Activated naive CD4-positive, alpha-beta T cell treated with anti-CD3 and anti-CD28 coated beads for 36 hours (primary cell): ENCODE measurements at regions not wholly inside any gene's neighbourhood (a gene's known extent, or its start where the extent isn't known, plus 50 kb on each side); places are given as distances from the start of the nearest gene placed in this dataset.

ENCODE experiments used
- CTCF ChIA-PET: fragments of 350-600 bp; sonication (Branson Sonifier 250); formaldehyde crosslinking; loops from one replicate; lab custom pipeline; 2021; ENCODE audit warnings: antibody characterized with exemption; lab: Charles Lee
- DNase-seq: peaks from one replicate; pipeline ENCODE4 v3.0.0-alpha.2; 2020
- H3K27ac Mint-ChIP-seq: one replicate; pipeline ENCODE4 v1.8.0; 2021; ENCODE audit warnings: mild to moderate bottlenecking, mixed read lengths
- H3K27me3 Mint-ChIP-seq: one replicate; pipeline ENCODE4 v1.8.0; 2021; ENCODE audit warnings: low read depth, mixed read lengths
- H3K36me3 Mint-ChIP-seq: one replicate; pipeline ENCODE4 v1.8.0; 2021; ENCODE audit warnings: low read depth, mixed read lengths
- H3K4me1 Mint-ChIP-seq: one replicate; pipeline ENCODE4 v1.8.0; 2021; ENCODE audit warnings: low read depth, mixed read lengths
- H3K4me3 Mint-ChIP-seq: one replicate; pipeline ENCODE4 v1.8.0; 2021; ENCODE audit warnings: mild to moderate bottlenecking, moderate library complexity, mixed read lengths
- H3K9me3 Mint-ChIP-seq: one replicate; pipeline ENCODE4 v1.8.0; 2021; ENCODE audit warnings: mixed read lengths
- intact Hi-C: fragments of 100-400 bp; cut with micrococcal nuclease; formaldehyde crosslinking; loops from one replicate; pipeline ENCODE4 v1.15.1; 2023

- CTCF ChIA-PET, result no interaction called here
Observed at GRCh38 chr3:118578559-118578958, 456.1 kb downstream of the IGSF11 start.

GRCh38 chr3:118587037-118587741 is 447.5 kb downstream of the IGSF11 start:
- H3K4me3 Mint-ChIP-seq, result no peak overlapping the region
- H3K36me3 Mint-ChIP-seq, result no peaks in the 10 kb centered on the region
- H3K4me1 Mint-ChIP-seq, result no peaks in the 10 kb centered on the region
- DNase-seq, result no peak
- H3K27ac Mint-ChIP-seq, result no peak overlapping the region
- intact Hi-C loops, result no loop called here
- no peaks in the 10 kb centered on the region for H3K9me3 Mint-ChIP-seq
- H3K27me3 Mint-ChIP-seq, result no peaks in the 10 kb centered on the region
- CTCF ChIA-PET, result no interaction called here

More at GRCh38 chr3:118578559-118578958, 456.1 kb downstream of the IGSF11 start:
- no peaks in the 10 kb centered on the region for H3K36me3 Mint-ChIP-seq
- no peak for DNase-seq
- H3K27me3 Mint-ChIP-seq, result no peaks in the 10 kb centered on the region
- H3K4me1 Mint-ChIP-seq, result no peaks in the 10 kb centered on the region
- no peak overlapping the region for H3K27ac Mint-ChIP-seq
- H3K9me3 Mint-ChIP-seq, result no peaks in the 10 kb centered on the region
- H3K4me3 Mint-ChIP-seq, result no peak overlapping the region
- intact Hi-C loops, result no loop called here

- Mint-ChIP-seq H3K4me1 (no peaks in the 10 kb centered on the region), H3K36me3 (no peaks in the 10 kb centered on the region)
Observed at GRCh38 chr3:118587847-118588246, 446.8 kb downstream of the IGSF11 start.

GRCh38 chr3:118593277-118593670 is 441.4 kb downstream of the IGSF11 start:
- Mint-ChIP-seq H3K36me3 (no peaks in the 10 kb centered on the region), H3K4me3 (no peak overlapping the region), H3K9me3 (peaks cover 8% of the 10 kb centered on the region), H3K4me1 (no peaks in the 10 kb centered on the region), H3K27me3 (no peaks in the 10 kb centered on the region), H3K27ac (no peak overlapping the region)
- CTCF ChIA-PET, result no interaction called here
- intact Hi-C loops, result no loop called here
- no peak for DNase-seq

More at GRCh38 chr3:118587847-118588246, 446.8 kb downstream of the IGSF11 start:
- CTCF ChIA-PET, result no interaction called here
- DNase-seq, result no peak
- Mint-ChIP-seq H3K27ac (no peak overlapping the region), H3K9me3 (peaks cover 2% of the 10 kb centered on the region), H3K4me3 (no peak overlapping the region), H3K27me3 (no peaks in the 10 kb centered on the region)
- intact Hi-C loops, result no loop called here

- intact Hi-C loops, result no loop called here
- no peaks in the 10 kb centered on the region for H3K36me3 Mint-ChIP-seq
- no peak overlapping the region for H3K27ac Mint-ChIP-seq
- no peak for DNase-seq
- H3K9me3 Mint-ChIP-seq, result peaks cover 8% of the 10 kb centered on the region
- no peaks in the 10 kb centered on the region for H3K27me3 Mint-ChIP-seq
- H3K4me3 Mint-ChIP-seq, result no peak overlapping the region
- no peaks in the 10 kb centered on the region for H3K4me1 Mint-ChIP-seq
- CTCF ChIA-PET, result no interaction called here
Observed at GRCh38 chr3:118597184-118597583, 437.5 kb downstream of the IGSF11 start.

GRCh38 chr3:118607915-118608820 is 426.5 kb downstream of the IGSF11 start:
- H3K36me3 Mint-ChIP-seq, result no peaks in the 10 kb centered on the region
- CTCF ChIA-PET, result interaction anchor here (0.6 to 0.7 kb wide), 2 partner anchors 25 to 640 kb away, joined by 3 to 4 read pairs; no protein-coding TSS in a partner anchor
- no peak for DNase-seq
- peaks cover 5% of the 10 kb centered on the region for H3K9me3 Mint-ChIP-seq
- H3K4me1 Mint-ChIP-seq, result no peaks in the 10 kb centered on the region
- peaks cover 6% of the 10 kb centered on the region for H3K27me3 Mint-ChIP-seq
- intact Hi-C loops, result no loop called here
- H3K27ac Mint-ChIP-seq, result no peak overlapping the region
- no peak overlapping the region for H3K4me3 Mint-ChIP-seq

- no peaks in the 10 kb centered on the region for H3K9me3 Mint-ChIP-seq
- peaks cover 3% of the 10 kb centered on the region for H3K27me3 Mint-ChIP-seq
- no peaks in the 10 kb centered on the region for H3K4me1 Mint-ChIP-seq
- no peak overlapping the region for H3K27ac Mint-ChIP-seq
- H3K36me3 Mint-ChIP-seq, result no peaks in the 10 kb centered on the region
- DNase-seq, result no peak
- H3K4me3 Mint-ChIP-seq, result no peak overlapping the region
- intact Hi-C loops, result no loop called here
- CTCF ChIA-PET, result no interaction called here
Observed at GRCh38 chr3:118618247-118619040, 416.2 kb downstream of the IGSF11 start.

GRCh38 chr3:118626453-118626852 is 408.2 kb downstream of the IGSF11 start:
- no peak for DNase-seq
- peaks cover 1% of the 10 kb centered on the region for H3K9me3 Mint-ChIP-seq
- no peak overlapping the region for H3K27ac Mint-ChIP-seq
- H3K27me3 Mint-ChIP-seq, result peaks cover 4% of the 10 kb centered on the region
- CTCF ChIA-PET, result interaction anchor here (0.7 to 1.3 kb wide), 2 partner anchors 8 to 15 kb away, joined by 3 read pairs; no protein-coding TSS in a partner anchor
- no peaks in the 10 kb centered on the region for H3K4me1 Mint-ChIP-seq
- no peaks in the 10 kb centered on the region for H3K36me3 Mint-ChIP-seq
- H3K4me3 Mint-ChIP-seq, result no peak overlapping the region
- intact Hi-C loops, result loop anchor here (5.0 kb wide), 1 partner anchor 1854 kb away; no protein-coding TSS in a partner anchor

GRCh38 chr3:118628704-118629341 is 405.8 kb downstream of the IGSF11 start:
- no peak overlapping the region for H3K27ac Mint-ChIP-seq
- H3K36me3 Mint-ChIP-seq, result no peaks in the 10 kb centered on the region
- no peak overlapping the region for H3K4me3 Mint-ChIP-seq
- H3K27me3 Mint-ChIP-seq, result no peaks in the 10 kb centered on the region
- no peaks in the 10 kb centered on the region for H3K4me1 Mint-ChIP-seq
- H3K9me3 Mint-ChIP-seq, result peaks cover 1% of the 10 kb centered on the region
- DNase-seq, result peak; percentile 38
- intact Hi-C loops, result loop anchor here (1.0 to 5.0 kb wide), 3 partner anchors 188 to 1857 kb away; no protein-coding TSS in a partner anchor
- CTCF ChIA-PET, result no interaction called here

- Mint-ChIP-seq H3K27me3 (no peaks in the 10 kb centered on the region), H3K4me1 (no peaks in the 10 kb centered on the region)
- CTCF ChIA-PET, result no interaction called here
Observed at GRCh38 chr3:118629821-118630220, 404.8 kb downstream of the IGSF11 start.

GRCh38 chr3:118635711-118636110 is 398.9 kb downstream of the IGSF11 start:
- intact Hi-C loops, result no loop called here
- H3K9me3 Mint-ChIP-seq, result peaks cover 1% of the 10 kb centered on the region
- H3K4me1 Mint-ChIP-seq, result no peaks in the 10 kb centered on the region
- no peak for DNase-seq
- peaks cover 5% of the 10 kb centered on the region for H3K27me3 Mint-ChIP-seq
- H3K27ac Mint-ChIP-seq, result no peak overlapping the region
- H3K36me3 Mint-ChIP-seq, result no peaks in the 10 kb centered on the region
- H3K4me3 Mint-ChIP-seq, result no peak overlapping the region
- CTCF ChIA-PET, result interaction anchor here (0.6 kb wide), 1 partner anchor 1110 kb away, joined by 4 read pairs; no protein-coding TSS in a partner anchor

More at GRCh38 chr3:118629821-118630220, 404.8 kb downstream of the IGSF11 start:
- H3K9me3 Mint-ChIP-seq, result no peaks in the 10 kb centered on the region
- intact Hi-C loops, result loop anchor here (2.0 to 5.0 kb wide), 2 partner anchors 1611 to 1858 kb away; no protein-coding TSS in a partner anchor
- no peak overlapping the region for H3K4me3 Mint-ChIP-seq
- DNase-seq, result no peak
- H3K36me3 Mint-ChIP-seq, result no peaks in the 10 kb centered on the region
- H3K27ac Mint-ChIP-seq, result no peak overlapping the region
